Sigmoid colon (tissue), 6 donors: ENCODE measurements at regions not wholly inside any gene's neighbourhood (a gene's known extent, or its start where the extent isn't known, plus 50 kb on each side); places are given as distances from the start of the nearest gene placed in this dataset.

Experiments used
- DNase-seq: peaks from one replicate; pipeline ENCODE4 v3.0.0-alpha.2; 2019
- H3K27ac ChIP-seq, 4 donors: fragments of 200-600 bp; sonication (generic); one replicate each; pipeline ENCODE4 v1.5.1; 2016 to 2019; ENCODE audit warnings: mild to moderate bottlenecking in 1 of 4
- H3K27me3 ChIP-seq, 3 donors: fragments of 200-600 bp; sonication (generic); one replicate each; pipeline ENCODE4 v1.5.1; 2019; ENCODE audit warnings: mild to moderate bottlenecking in 1 of 3
- H3K36me3 ChIP-seq, 4 donors: fragments of 200-600 bp; sonication (generic); one replicate each; pipeline ENCODE4 v1.5.1; 2016 to 2019
- H3K4me1 ChIP-seq, 4 donors: fragments of 200-600 bp; sonication (generic); one replicate each; pipeline ENCODE4 v1.5.1; 2017 to 2019
- H3K4me3 ChIP-seq, 4 donors: fragments of 200-600 bp; sonication (generic); one replicate each; pipeline ENCODE4 v1.5.1; 2017 to 2019; ENCODE audit warnings: mild to moderate bottlenecking in 2 of 4, moderate library complexity in 1 of 4
- H3K9me3 ChIP-seq, 4 donors: fragments of 200-600 bp in 3 of 4; sonication (generic) in 3 of 4; one replicate each; pipeline versions ENCODE4 v1.5.1 to v1.6.1; 2013 to 2019
- CTCF ChIP-seq, 4 experiments: fragments of 450-650 bp in 3 of 4; fragments of 200-600 bp in 1 of 4; IDR thresholded peaks; one replicate each; pipeline ENCODE4 v1.5.1; 2016 to 2019; ENCODE audit warnings: antibody characterized with exemption in 4 of 4, mild to moderate bottlenecking in 3 of 4, moderate library complexity in 2 of 4
- EP300 ChIP-seq, 4 donors: sonication (generic); formaldehyde crosslinking; IDR thresholded peaks; one replicate each; pipeline ENCODE4 v1.6.1; 2017; ENCODE audit warnings: antibody characterized with exemption in 4 of 4
- POLR2A ChIP-seq, 2 donors: fragments of 450-650 bp; IDR thresholded peaks; one replicate each; pipeline ENCODE4 v1.6.1; 2016; ENCODE audit warnings: antibody characterized with exemption in 2 of 2, mild to moderate bottlenecking in 2 of 2, moderate library complexity in 2 of 2
- POLR2AphosphoS5 ChIP-seq, 4 donors: sonication (generic); formaldehyde crosslinking; IDR thresholded peaks; one replicate each; pipeline ENCODE4 v1.6.1; 2017; ENCODE audit warnings: antibody characterized with exemption in 4 of 4
- WGBS, 2 donors: extraction: QIAGEN DNeasy Blood & Tissue Kit; methylation state at CpG; one replicate each; pipeline ENCODE4 v1.1.7; 2013; 5-methylcytosine and 5-hydroxymethylcytosine counted together
- intact Hi-C: fragments of 100-400 bp; cut with DNase I; formaldehyde crosslinking; loops from one replicate; pipeline ENCODE4 v1.15.1; 2023
- donor health status: healthy with polysubstance abuse.
- donor health status: healthy.

DNA sequence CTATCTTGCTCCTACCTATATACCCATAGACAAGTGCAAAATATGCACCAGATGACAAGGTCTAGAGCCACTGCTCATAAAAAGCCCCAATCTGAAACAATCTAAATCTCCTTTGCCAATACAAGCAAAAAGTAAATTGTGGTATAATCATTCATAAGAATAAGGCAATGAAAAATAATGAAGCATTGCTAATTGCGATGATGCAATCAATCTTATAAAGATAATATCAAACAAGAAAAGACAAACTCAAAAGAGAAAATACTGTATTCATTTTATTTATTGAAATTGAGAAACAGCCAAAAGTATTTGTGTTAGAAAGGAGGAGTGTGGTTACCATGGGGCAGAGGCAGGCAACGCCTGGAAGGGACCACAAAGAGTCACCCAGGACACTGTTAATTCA is 175.9 kb upstream of the GYPC start:
- intact Hi-C loops = no loop called here
- Histone ChIP-seq H3K9me3 (no peaks in the 10 kb centered on the region), H3K27ac (no peak overlapping the region), H3K27me3 (no peaks in the 10 kb centered on the region), H3K36me3 (no peaks in the 10 kb centered on the region), H3K4me1 (no peaks in the 10 kb centered on the region), H3K4me3 (no peak overlapping the region)
- 65 to 83% methylated on average over 2 of the region's 2 CpGs for WGBS, 2 donors
- TF ChIP-seq POLR2AphosphoS5 (IDR thresholded peaks at IDR 0.05) = no peak
- TF ChIP-seq EP300 (IDR thresholded peaks at IDR 0.05) = no peak
- TF ChIP-seq POLR2A (IDR thresholded peaks at IDR 0.05) = no peak
- TF ChIP-seq CTCF (IDR thresholded peaks at IDR 0.05) = no peak
- DNase-seq = no peak

GRCh38 chr2:126482582-126483464 is 173.1 kb upstream of the GYPC start:
- Histone ChIP-seq H3K27ac (no peak overlapping the region), H3K4me3 (no peak overlapping the region), H3K27me3 (no peaks in the 10 kb centered on the region), H3K9me3 (no peaks in the 10 kb centered on the region), H3K36me3 (no peaks in the 10 kb centered on the region), H3K4me1 (no peaks in the 10 kb centered on the region)
- intact Hi-C loops = no loop called here
- 87 to 89% methylated on average over 19 of the region's 19 CpGs for WGBS, 2 donors
- no peak for DNase-seq
- no peak for TF ChIP-seq CTCF (IDR thresholded peaks at IDR 0.05)
- no peak for TF ChIP-seq POLR2AphosphoS5 (IDR thresholded peaks at IDR 0.05)
- no peak for TF ChIP-seq POLR2A (IDR thresholded peaks at IDR 0.05)
- no peak for TF ChIP-seq EP300 (IDR thresholded peaks at IDR 0.05)

DNA sequence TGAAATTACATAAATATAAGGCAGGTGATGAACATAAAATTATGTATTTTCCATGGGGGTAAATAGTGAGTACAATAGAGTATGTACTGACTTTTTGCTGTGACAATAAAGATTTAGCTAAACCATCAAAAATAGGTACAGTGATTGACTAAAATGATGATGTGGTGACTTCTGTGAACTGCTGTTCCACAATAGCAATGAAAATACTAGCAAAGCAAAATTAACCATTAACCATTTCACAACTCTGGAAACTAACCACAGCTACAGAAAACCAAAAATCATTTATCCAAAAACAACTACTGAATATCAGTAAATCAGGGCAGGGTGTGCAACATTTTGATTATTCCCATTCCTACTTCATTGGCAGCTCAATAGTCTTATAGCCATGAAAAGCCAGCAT is 161.4 kb upstream of the GYPC start:
- intact Hi-C loops = no loop called here
- H3K27me3 ChIP-seq = no peaks in the 10 kb centered on the region
- TF ChIP-seq EP300 (IDR thresholded peaks at IDR 0.05) = no peak
- no peak for TF ChIP-seq POLR2A (IDR thresholded peaks at IDR 0.05)
- no peak for TF ChIP-seq POLR2AphosphoS5 (IDR thresholded peaks at IDR 0.05)
- TF ChIP-seq CTCF (IDR thresholded peaks at IDR 0.05) = no peak
- DNase-seq = no peak
- H3K27ac ChIP-seq = no peak overlapping the region
- H3K4me1 ChIP-seq = no peaks in the 10 kb centered on the region
- no peak overlapping the region for H3K4me3 ChIP-seq
- H3K36me3 ChIP-seq = no peaks in the 10 kb centered on the region
- peaks cover 0 to 2% (median under 1%) of the 10 kb centered on the region in 4 donors for H3K9me3 ChIP-seq

GRCh38 chr2:126495189-126495588 is 160.8 kb upstream of the GYPC start:
- 69 to 82% methylated on average over 2 of the region's 2 CpGs for WGBS, 2 donors
- H3K36me3 ChIP-seq = no peaks in the 10 kb centered on the region
- no peak overlapping the region for H3K27ac ChIP-seq
- no peak overlapping the region for H3K4me3 ChIP-seq
- intact Hi-C loops = no loop called here
- TF ChIP-seq EP300 (IDR thresholded peaks at IDR 0.05) (no peak), CTCF (IDR thresholded peaks at IDR 0.05) (no peak), POLR2AphosphoS5 (IDR thresholded peaks at IDR 0.05) (no peak), POLR2A (IDR thresholded peaks at IDR 0.05) (no peak)
- H3K9me3 ChIP-seq = peaks cover 0 to 2% (median under 1%) of the 10 kb centered on the region in 4 donors
- H3K4me1 ChIP-seq = no peaks in the 10 kb centered on the region
- DNase-seq = no peak
- no peaks in the 10 kb centered on the region for H3K27me3 ChIP-seq
